Dermis blood vessel endothelial cell (primary cell): ENCODE measurements at regions not wholly inside any gene's neighbourhood (a gene's known extent, or its start where the extent isn't known, plus 50 kb on each side); places are given as distances from the start of the nearest gene placed in this dataset.

ENCODE experiments used
- DNase-seq: peaks from one replicate; pipeline ENCODE4 v3.0.0; 2010

GRCh38 chr12:25058012-25058411, 109.1 kb upstream of the BCAT1 start:
- DNase-seq: no peak

- DNase-seq: no peak
These were observed 107.7 kb upstream of the BCAT1 start for GRCh38 chr12:25056486-25057130.

- DNase-seq: no peak
These were observed 107.1 kb upstream of the BCAT1 start for GRCh38 chr12:25056011-25056410.

- no peak for DNase-seq
These were observed 105.9 kb upstream of the BCAT1 start for GRCh38 chr12:25054783-25055144.

GRCh38 chr12:25054076-25054782, 105.3 kb upstream of the BCAT1 start:
- no peak for DNase-seq

DNA sequence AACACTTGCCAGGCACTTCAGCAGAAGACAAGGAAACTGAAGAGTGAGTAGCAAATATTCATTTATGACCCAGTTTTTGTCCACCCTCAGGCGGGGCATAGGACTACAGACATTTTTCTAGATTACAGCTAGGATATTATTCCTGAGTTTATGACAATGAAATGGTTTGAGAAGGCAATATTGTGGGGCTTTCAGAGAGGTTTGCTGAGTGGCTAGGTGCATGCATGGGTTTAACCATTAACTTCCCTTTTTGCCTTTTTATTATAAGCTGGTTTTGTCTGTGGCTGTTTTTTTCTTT, 104.0 kb upstream of the BCAT1 start:
- no peak for DNase-seq

DNA sequence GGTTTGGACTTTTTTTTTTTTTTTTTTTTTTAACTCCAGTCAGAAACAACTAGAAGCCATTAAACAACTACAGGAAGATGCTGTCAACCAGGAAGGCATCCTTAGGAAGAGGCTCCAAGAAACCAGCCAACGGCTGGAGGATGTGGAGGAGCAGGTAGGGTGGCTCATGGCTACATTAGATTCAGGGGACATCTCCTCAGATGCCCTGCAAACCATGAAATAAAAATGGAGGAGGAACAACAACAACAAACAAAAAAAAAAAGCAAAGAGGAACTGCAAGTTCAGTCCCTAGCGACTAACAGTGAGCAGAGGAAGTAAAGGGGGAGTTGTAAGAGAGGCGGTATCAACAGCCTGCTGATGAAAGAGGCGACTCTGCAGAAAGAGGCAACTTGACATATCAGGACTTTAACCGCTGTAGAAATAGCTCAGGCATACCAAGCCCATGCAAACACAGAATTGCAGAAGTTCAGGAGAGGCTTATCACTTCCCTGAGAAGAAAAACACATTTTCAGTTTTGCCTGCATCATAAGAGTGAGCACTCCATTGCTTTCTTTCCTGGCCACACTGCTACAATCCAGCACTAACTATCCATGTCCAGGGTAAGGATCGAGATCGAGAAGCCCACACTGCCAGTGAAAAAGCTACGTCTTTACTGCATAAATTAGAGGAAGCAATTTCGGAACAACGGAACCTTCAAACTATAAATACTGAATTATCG, 103.5 kb upstream of the BCAT1 start:
- DNase-seq: peak; percentile 7

- DNase-seq: no peak
These were observed 102.8 kb upstream of the BCAT1 start for GRCh38 chr12:25051656-25052195.

DNA sequence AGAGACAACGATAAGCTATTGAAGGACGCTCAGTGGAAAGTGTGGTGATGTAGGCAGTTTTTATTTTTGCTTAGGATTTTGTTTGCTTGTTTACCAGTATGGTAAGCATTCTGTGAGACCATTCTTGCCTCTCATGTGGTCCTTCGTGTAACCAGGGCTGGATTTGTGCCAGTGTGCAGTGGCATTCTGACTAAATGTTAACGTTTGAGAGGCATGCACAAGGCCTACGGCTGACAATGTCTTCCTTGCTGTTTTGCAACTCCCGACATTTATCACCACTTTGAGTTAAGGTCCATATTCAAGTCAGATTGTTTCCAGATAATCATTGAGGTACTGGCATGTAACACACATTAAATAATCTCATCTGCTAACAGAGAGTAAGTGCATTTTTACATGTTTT, 102.3 kb upstream of the BCAT1 start:
- no peak for DNase-seq

DNA sequence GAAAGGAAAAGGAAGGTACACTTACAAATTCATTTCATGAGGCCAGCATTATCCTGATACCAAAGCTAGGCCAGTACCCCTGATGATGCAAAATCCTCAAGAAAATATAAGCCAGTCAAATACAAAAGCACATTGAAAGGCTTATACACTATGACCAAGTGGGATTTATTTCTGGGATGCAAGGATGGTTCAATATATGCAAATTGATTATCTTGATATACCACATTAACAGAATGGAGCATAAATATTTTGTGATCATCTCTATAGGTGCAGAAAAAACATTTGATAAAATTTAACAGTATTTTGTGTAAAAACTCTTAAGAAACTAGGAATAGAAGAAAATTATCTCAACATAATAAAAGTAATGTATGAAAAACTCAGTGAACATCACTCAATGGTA, 97.0 kb upstream of the BCAT1 start:
- DNase-seq: no peak

DNA sequence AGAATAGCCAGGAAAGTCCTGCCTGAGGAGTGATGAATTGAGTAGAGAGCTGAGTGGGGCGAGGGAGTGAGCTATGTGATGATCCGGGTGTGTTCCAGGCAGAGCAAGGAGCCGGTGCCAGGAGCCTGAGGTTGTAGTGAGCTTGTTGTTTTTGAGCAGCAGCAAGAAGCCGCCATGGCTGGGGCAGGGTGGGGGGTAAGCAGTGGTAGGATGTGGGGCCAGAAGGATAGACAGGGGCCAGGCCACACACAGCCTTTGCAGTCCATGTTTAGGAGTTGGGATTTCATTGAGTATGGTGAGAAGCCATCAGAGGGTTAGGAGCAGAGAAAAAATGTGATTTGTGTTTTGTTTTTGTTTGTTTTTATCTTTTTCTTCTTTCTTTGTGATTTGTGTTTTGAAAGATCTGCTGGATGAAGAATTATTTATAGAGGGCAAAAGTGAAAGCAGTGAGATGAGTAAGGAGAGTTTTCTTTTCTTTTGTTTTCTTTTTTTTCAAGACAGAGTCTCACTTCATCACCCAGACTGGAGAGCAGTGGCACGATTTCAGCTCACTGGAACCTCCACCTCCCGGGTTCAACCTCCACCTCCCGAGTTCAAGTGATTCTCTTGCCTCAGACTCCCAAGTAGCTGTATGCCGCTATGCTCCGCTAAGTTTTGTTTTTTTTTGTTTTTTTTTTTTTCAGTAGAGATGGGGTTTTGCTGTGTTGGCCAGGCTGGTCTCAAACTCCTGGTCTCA, 92.3 kb upstream of the BCAT1 start:
- peak; percentile 12 for DNase-seq

DNA sequence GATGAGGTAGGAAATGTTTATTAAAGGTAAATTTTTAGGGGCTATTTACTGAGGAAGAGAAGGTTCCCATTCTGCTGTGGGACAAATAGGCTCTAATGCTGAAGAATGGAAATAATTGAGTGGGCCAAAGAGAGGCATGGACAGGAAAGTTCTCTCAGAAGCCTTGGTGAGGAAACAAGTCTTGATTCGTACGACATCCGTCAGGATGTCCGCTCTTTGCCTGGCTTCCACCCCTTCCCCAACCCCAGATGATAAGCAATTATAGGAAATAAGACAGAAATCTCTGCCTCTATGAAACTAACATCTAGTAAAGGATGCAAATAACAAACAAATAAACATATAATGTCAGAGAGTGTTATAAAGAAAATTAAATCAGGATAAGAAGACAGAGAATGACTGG, 91.7 kb upstream of the BCAT1 start:
- DNase-seq: peak; percentile 43

GRCh38 chr12:25034676-25035075, 85.8 kb upstream of the BCAT1 start:
- DNase-seq: no peak

- DNase-seq: no peak
These were observed 77.1 kb upstream of the BCAT1 start for GRCh38 chr12:25025951-25026490.

DNA sequence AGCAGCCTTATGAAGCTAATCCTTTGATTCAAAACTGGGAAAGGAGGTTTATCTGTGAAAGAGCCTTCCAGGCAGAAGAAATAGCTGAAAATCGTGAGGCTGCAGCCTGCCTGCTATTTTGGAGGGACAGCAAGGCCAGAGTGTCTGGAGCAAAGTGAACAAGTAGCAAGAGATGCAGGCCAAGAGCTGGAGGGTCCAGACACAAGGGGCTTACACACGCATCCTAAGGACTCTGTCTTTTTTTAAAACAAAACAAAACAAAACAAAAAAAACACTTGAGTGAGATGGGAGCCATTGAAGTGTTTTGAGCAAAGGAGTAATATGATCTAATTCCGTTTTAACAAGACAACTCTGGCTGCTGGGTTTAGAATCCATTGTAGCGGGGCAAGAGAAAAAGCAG, 76.4 kb upstream of the BCAT1 start:
- no peak for DNase-seq

- no peak for DNase-seq
These were observed 74.9 kb upstream of the BCAT1 start for GRCh38 chr12:25023808-25024207.

GRCh38 chr12:25020621-25021243, 71.8 kb upstream of the BCAT1 start:
- DNase-seq: no peak

GRCh38 chr12:25018146-25018545, 69.2 kb upstream of the BCAT1 start:
- DNase-seq: no peak

DNA sequence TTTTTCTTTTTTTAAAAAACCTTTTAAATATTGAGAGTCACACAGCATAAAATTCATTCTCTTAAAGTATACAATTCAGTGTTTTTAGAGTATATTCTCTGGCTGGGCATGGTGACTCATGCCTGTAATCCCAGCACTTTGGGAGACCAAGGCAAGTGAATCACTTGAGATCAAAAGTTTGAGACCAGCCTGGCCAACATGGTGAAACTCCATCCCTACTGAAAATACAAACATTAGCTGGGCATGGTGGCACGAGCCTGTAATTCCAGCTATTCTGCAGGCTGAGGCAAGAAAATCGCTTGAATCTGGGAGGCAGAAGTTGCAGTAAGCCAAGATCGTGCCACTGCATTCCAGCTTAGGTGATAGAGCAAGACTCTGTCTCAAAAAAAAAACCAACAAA, 68.4 kb upstream of the BCAT1 start:
- DNase-seq: no peak

DNA sequence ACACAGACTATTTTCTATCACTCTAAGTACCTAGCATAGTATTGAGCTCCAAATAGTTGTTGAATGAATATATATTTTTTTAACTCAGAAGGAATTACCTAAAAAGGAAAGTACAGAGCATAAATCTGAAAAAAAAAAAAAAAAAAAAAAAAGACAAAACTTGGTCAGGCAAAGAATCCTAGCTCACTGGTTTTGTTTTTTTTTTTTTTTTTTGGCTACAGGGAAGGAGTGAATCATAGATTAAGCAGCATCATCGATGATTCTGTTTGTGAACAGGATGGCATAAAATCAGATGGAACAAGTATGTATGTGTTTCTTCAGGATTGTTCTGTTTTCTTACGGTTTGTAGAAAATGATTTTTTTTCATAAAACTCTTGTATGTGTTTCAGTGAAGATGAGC, 66.1 kb upstream of the BCAT1 start:
- no peak for DNase-seq

- DNase-seq: no peak
These were observed 64.2 kb upstream of the BCAT1 start for GRCh38 chr12:25013061-25013460.

GRCh38 chr12:25009496-25010092, 60.7 kb upstream of the BCAT1 start:
- DNase-seq: no peak
